Activated CD8-positive, alpha-beta memory T cell treated with anti-CD3 and anti-CD28 coated beads, Interleukin-2, amount 50 U/mL, for 24 hours (primary cell): ENCODE measurements at regions not wholly inside any gene's neighbourhood (a gene's known extent, or its start where the extent isn't known, plus 50 kb on each side); places are given as distances from the start of the nearest gene placed in this dataset.

ENCODE experiments used
- DNase-seq: peaks from one replicate; pipeline ENCODE4 v3.0.0-alpha.2; 2020; ENCODE audit errors: extremely low read depth

- DNase-seq: no peak
Measured at GRCh38 chr1:56152635-56153034, 426.7 kb downstream of the PLPP3 start.

GRCh38 chr1:56151402-56151801 is 428.0 kb downstream of the PLPP3 start:
- DNase-seq: no peak

GRCh38 chr1:56150441-56151215 is 428.7 kb downstream of the PLPP3 start:
- DNase-seq: no peak

GRCh38 chr1:56149761-56150160 is 429.6 kb downstream of the PLPP3 start:
- DNase-seq: no peak

GRCh38 chr1:56148326-56149193 is 430.8 kb downstream of the PLPP3 start:
- no peak for DNase-seq

DNA sequence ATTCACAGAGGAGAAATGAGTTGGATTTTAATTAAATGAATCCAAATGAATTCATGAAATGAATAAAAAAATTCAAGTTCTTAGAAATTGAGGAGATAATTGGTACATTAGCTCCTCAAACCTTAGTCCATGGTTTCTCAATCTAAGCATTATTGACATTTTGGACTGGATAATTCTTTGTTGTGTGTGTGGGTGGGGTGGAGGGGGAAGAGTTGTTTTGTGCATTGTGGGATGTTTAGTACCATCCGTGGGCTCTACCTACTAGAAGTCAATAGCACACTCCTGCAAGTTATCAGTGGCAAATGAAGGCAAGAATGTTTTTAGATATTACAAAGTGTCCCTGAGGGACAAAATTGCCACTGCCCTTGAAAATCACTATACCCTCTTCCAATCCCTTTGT is 431.9 kb downstream of the PLPP3 start:
- DNase-seq: no peak

GRCh38 chr1:56147034-56147433 is 432.3 kb downstream of the PLPP3 start:
- DNase-seq: no peak

- no peak for DNase-seq
Measured at GRCh38 chr1:56146449-56146848, 432.9 kb downstream of the PLPP3 start.

GRCh38 chr1:56145581-56145980 is 433.8 kb downstream of the PLPP3 start:
- no peak for DNase-seq

DNA sequence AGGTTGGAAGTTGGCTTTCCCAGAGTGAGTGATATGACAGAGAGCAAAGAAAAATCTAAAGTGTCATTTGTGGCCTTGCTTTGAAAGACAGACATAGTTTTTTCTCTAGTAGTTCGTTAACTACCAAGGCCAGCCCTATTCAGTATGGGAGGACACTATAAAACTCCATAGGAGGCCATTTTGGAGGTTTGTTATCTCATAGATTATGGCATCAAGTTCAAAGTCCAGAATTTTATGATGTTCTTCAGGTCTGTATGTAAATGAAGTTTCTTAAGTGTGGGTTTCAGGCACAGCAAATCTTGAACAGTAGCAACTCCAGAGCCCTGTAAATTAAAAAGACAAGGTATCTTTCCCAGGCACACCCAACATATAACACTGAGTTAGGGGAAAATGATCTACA is 437.1 kb downstream of the PLPP3 start:
- no peak for DNase-seq

GRCh38 chr1:56139836-56140235 is 439.5 kb downstream of the PLPP3 start:
- DNase-seq: no peak

DNA sequence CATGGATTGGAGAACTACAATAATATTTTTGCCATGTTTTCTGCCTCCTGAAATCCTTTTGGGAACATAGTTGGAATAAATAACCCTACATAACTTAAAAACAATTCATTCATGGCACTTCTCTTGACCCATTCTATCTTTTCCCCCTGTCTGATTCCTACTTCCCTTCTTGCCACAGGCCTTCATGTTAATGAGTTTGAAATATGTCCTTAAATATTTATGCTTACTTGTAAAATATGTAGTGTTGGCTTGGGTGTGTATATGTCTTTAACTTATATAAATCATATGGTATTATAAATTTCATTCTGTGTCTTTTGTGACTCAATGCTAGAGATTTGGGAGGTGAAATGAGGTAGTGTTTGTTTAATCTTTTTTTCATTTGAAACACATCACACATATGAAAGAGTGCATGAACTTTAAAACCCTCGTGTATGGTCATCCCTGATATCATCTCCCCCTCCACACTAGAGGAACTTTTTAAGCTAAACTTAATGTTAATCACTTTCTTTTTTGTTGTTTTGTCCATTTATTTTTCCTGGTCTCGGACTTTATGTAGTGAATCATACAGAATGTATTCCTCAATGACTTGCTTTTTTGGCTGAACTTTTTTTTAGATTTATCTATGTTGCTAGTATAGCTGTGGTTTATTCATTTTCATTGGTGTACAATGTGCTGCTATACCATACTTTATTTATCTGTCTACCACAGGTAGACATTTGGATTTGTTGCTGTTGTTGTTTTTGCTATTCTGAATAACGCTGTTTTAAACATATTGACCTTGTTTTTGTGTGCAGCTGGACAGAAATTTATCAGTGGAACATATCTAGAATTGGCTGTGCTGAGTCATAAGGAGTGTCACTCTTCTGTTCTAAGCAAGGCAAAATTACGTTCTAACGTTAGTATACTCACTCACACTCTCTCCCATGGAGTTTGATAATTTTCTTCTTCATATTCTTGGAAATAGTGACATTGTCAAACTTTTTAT is 441.6 kb downstream of the PLPP3 start:
- DNase-seq: no peak

- DNase-seq: no peak
Measured at GRCh38 chr1:56137090-56137489, 442.3 kb downstream of the PLPP3 start.

- no peak for DNase-seq
Measured at GRCh38 chr1:56135864-56136147, 443.6 kb downstream of the PLPP3 start.

GRCh38 chr1:56135069-56135863 is 444.1 kb downstream of the PLPP3 start:
- no peak for DNase-seq

DNA sequence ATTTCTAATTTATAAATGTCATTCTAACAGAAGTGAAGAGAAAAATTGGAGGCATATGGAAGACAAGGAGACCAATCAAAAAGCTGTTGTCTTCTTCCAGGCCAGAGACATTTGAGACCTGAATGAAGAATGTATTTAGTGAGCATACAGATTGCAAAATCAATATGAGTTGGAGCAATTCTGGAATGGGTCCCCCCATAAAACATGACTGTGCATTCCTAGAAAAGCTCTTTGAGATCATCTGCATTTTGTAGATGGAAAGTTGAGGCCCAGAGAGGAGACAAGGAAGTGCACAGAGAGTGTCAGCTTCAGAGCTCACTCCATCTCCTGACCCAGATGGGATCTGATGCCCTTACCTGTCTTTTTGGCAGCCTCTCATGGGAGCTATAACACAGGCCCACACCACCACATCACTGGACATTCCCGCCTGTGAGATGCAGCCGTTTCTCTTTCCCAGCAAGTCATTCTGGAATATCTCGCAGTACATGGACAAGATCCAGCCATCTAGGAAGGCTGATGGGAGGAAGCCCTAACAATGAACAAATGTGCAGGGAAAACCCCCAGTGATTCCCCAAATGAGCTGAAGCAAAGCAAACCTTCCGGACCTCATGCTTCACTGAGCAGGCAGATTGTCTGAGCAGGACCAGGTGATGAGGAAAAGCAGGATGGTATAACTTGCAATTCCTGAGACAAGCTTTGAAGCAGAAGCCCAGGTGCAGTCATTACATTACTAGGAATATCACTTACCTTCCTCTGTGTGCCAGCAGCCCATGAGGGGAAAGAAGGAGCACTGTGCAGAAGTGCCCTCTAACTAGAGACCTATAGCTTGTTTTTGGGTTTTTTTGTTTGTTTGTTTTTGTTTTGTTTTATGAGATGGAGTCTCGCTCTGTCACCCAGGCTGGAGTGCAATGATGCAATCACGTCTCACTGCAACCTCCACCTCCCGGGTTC is 445.6 kb downstream of the PLPP3 start:
- no peak for DNase-seq

GRCh38 chr1:56132520-56132919 is 446.8 kb downstream of the PLPP3 start:
- DNase-seq: no peak

GRCh38 chr1:56129837-56130236 is 449.5 kb downstream of the PLPP3 start:
- no peak for DNase-seq

- no peak for DNase-seq
Measured at GRCh38 chr1:56125316-56125715, 454.0 kb downstream of the PLPP3 start.

- DNase-seq: no peak
Measured at GRCh38 chr1:56123826-56124225, 455.5 kb downstream of the PLPP3 start.
